Adrenal gland (tissue), 5 donors: ENCODE measurements at regions not wholly inside any gene's neighbourhood (a gene's known extent, or its start where the extent isn't known, plus 50 kb on each side); places are given as distances from the start of the nearest gene placed in this dataset.

Source experiments
- CTCF ChIP-seq, 6 experiments: fragments of 450-650 bp in 4 of 6; fragments of 200-600 bp in 2 of 6; sonication (generic) in 1 of 6; IDR thresholded peaks; 1 replicate in 5 of 6; 2 replicates in 1 of 6; pipeline versions ENCODE4 v1.5.1 to v1.8.0; 2016 to 2021; ENCODE audit warnings: antibody characterized with exemption in 6 of 6, mild to moderate bottlenecking in 2 of 6, moderate library complexity in 1 of 6
- POLR2A ChIP-seq, 2 donors: fragments of 450-650 bp; IDR thresholded peaks; one replicate each; pipeline ENCODE4 v1.6.1; 2017; ENCODE audit warnings: antibody characterized with exemption in 2 of 2, mild to moderate bottlenecking in 2 of 2, moderate library complexity in 1 of 2
- donor health status: DM: no; HTN: no; CAD: no.

DNA sequence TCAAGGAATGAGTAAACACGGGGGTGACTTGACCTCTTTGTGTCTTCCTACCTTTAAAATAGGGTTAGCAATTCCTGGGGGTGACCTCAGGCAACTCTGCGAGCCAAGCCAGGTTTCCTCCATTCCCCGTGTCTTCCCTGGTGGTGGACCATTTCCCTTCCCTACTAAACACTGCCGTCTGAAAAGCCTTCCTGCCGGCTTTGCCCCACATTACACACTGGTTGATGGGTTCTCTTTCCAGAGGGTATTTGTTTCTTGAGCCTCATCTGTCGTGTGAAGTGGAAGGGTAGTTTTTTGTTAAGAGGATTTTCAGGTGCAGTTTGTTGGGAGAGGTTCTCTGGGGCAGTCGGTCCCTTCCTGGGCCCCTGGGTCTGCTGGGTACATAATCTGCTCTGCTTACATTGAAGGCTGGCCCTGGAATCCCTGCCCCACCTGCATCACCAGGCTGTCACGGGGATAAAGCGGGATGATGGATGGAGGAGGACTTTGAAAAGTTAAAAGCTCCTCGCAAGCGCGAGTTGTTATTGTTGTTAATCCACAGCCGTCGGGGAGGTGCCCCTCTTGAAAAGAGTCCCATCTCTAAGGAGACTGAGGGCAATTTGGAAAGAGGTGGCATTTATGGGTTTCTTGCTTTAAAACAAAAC lies 175.4 kb upstream of the SPRED2 start:
- TF ChIP-seq CTCF (IDR thresholded peaks at IDR 0.05) (no peak), POLR2A (IDR thresholded peaks at IDR 0.05) (no peak)
